Lung (tissue), 11 donors: ENCODE measurements at regions not wholly inside any gene's neighbourhood (a gene's known extent, or its start where the extent isn't known, plus 50 kb on each side); places are given as distances from the start of the nearest gene placed in this dataset.

Experiments used
- ATAC-seq: fragments of 200-7000 bp; cut with Tn5 transposase; one replicate; pipeline ENCODE4 v1.9.1; 2020; ENCODE audit warnings: moderate number of reproducible peaks; ENCODE audit not compliant: insufficient read depth, low FRiP score
- DNase-seq, 3 donors: peaks; one replicate each; pipeline ENCODE4 v3.0.0-alpha.2; 2013 to 2017
- H3K27ac ChIP-seq, 2 donors: one replicate each; pipeline ENCODE4 v1.5.1; 2013; ENCODE audit warnings: mild to moderate bottlenecking in 2 of 2, moderate library complexity in 2 of 2, control low read depth in 1 of 2, inconsistent platforms in 1 of 2, low read depth in 1 of 2, low read length in 1 of 2
- H3K27me3 ChIP-seq, 3 donors: one replicate each; pipeline ENCODE4 v1.5.1; 2013; ENCODE audit warnings: low read length in 2 of 3; ENCODE audit not compliant: control insufficient read depth in 3 of 3, insufficient read depth in 3 of 3
- H3K36me3 ChIP-seq, 4 donors: one replicate each; pipeline ENCODE4 v1.5.1; 2013; ENCODE audit warnings: low read length in 4 of 4, mild to moderate bottlenecking in 1 of 4, moderate library complexity in 1 of 4; ENCODE audit not compliant: control insufficient read depth in 4 of 4, insufficient read depth in 4 of 4
- H3K4me1 ChIP-seq, 5 donors: one replicate each; pipeline ENCODE4 v1.5.1; 2013; ENCODE audit warnings: low read length in 5 of 5, mild to moderate bottlenecking in 2 of 5, moderate library complexity in 1 of 5; ENCODE audit not compliant: control insufficient read depth in 5 of 5, insufficient read depth in 5 of 5
- H3K4me3 ChIP-seq: one replicate; pipeline ENCODE4 v1.5.1; 2013; ENCODE audit warnings: mild to moderate bottlenecking, control low read depth, moderate library complexity
- H3K9ac ChIP-seq, 2 donors: one replicate each; pipeline ENCODE4 v1.5.1; 2013; ENCODE audit warnings: low read length in 2 of 2, control low read depth in 1 of 2; ENCODE audit not compliant: insufficient read depth in 1 of 2
- H3K9me3 ChIP-seq, 4 donors: one replicate each; pipeline ENCODE4 v1.5.1; 2013; ENCODE audit warnings: low read length in 3 of 4, mild to moderate bottlenecking in 1 of 4, moderate library complexity in 1 of 4; ENCODE audit not compliant: control insufficient read depth in 4 of 4, insufficient read depth in 3 of 4
- WGBS, 2 donors: extraction: QIAGEN DNeasy Blood & Tissue Kit; methylation state at CpG; one replicate each; pipeline ENCODE4 v1.1.7; 2013; 5-methylcytosine and 5-hydroxymethylcytosine counted together
- TF ChIP-seq, protein P1 (sequence below): IDR thresholded peaks from 2 replicates; pipeline ENCODE4 v1.5.1; 2012; ENCODE audit warnings: mild to moderate bottlenecking; ENCODE audit errors: control extremely low read depth, extremely low read depth
- donor health status: control.
- donor health status: control.
- donor health status: Bipolar disorder and iron deficiency.
- donor health status: healthy.
- donor health status: DM: yes; HTN: yes; CAD: no.

DNA sequence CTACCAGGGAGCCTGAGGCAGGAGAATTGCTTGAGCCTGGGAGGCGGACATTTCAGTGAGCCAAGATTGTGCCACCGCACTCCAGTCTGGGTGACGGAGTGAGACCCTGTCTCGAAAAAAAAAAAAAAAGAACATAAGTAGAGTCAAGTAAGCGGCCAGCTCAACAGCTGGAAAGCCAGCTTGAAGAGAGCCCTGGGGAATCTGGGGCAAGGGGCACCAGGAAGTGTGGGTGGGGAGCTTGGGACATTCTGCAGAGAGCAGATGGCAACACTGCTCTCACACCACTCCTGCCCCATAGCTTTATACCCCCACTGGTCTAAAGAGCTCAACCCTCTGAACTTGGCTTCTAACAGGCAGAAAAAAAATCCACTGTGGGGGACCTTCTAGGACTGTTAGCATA lies 505.6 kb downstream of the BUD13 start:
- Histone ChIP-seq H3K9ac (no peak overlapping the region), H3K27me3 (peaks cover 0 to 9% (median 2%) of the 10 kb centered on the region in 3 donors), H3K4me1 (peaks cover 0 to 3% (median 0%) of the 10 kb centered on the region in 5 donors), H3K36me3 (no peaks in the 10 kb centered on the region), H3K4me3 (no peak overlapping the region), H3K27ac (no peak overlapping the region), H3K9me3 (peaks cover 0 to 3% (median 0%) of the 10 kb centered on the region in 4 donors)
- TF ChIP-seq, protein P1, sequence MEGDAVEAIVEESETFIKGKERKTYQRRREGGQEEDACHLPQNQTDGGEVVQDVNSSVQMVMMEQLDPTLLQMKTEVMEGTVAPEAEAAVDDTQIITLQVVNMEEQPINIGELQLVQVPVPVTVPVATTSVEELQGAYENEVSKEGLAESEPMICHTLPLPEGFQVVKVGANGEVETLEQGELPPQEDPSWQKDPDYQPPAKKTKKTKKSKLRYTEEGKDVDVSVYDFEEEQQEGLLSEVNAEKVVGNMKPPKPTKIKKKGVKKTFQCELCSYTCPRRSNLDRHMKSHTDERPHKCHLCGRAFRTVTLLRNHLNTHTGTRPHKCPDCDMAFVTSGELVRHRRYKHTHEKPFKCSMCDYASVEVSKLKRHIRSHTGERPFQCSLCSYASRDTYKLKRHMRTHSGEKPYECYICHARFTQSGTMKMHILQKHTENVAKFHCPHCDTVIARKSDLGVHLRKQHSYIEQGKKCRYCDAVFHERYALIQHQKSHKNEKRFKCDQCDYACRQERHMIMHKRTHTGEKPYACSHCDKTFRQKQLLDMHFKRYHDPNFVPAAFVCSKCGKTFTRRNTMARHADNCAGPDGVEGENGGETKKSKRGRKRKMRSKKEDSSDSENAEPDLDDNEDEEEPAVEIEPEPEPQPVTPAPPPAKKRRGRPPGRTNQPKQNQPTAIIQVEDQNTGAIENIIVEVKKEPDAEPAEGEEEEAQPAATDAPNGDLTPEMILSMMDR, result no peak
- peak in 2 of 3 donors; percentile 20 to 27 for DNase-seq
- WGBS, 2 donors, result 70 to 95% methylated on average over 5 of the region's 5 CpGs
- ATAC-seq, result no peak

DNA sequence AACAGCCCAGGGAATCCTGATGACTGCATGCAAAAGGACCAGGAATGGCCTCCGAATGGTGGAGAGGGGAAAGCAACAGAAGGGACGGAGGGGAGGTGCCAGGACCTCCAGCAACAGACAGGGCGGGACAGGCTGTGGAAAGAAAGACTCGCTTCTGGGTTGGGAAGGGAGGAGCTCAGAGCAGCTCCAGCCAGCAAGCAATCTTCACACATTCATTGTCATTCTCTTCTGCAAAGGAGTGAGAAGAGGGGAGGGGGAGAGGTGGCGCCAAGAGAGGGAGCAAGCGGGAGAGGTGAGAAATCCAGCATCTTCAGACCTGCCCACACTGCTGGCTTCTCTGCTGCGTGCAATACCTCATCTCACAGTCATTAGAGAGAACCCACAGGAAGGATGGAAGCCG lies 509.0 kb downstream of the BUD13 start:
- no peak overlapping the region for H3K9ac ChIP-seq
- H3K36me3 ChIP-seq, result no peaks in the 10 kb centered on the region
- no peak for ATAC-seq
- H3K4me1 ChIP-seq, result peaks cover 0 to 3% (median 0%) of the 10 kb centered on the region in 5 donors
- peaks cover 0 to 2% (median 0%) of the 10 kb centered on the region in 4 donors for H3K9me3 ChIP-seq
- TF ChIP-seq, protein P1, result no peak
- DNase-seq, result no peak
- no peak overlapping the region for H3K27ac ChIP-seq
- WGBS, 2 donors, result 58 to 74% methylated on average over 8 of the region's 8 CpGs
- peaks cover 0 to 6% (median 2%) of the 10 kb centered on the region in 3 donors for H3K27me3 ChIP-seq
- H3K4me3 ChIP-seq, result no peak overlapping the region

DNA sequence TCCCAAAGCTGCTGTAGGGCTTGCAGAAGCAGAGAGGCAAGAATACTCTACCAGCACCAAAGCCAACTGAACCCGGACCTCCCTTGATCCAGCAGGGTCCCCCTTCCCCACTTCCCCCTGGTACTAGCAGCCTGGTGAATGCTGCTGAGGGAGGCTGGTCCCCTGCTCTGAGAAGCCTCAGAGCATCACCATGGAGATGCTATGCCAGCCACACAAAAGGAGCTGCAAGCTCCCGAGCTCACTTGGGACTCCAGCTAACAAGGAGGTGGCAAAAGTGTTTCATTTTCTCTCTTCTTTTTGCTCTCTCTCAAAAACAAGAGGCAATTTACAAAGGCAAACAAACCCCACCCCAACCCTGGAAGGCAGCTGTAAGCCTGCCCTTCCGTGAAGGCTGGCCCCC lies 509.8 kb downstream of the BUD13 start:
- H3K4me1 ChIP-seq, result peaks cover 0 to 3% (median 0%) of the 10 kb centered on the region in 5 donors
- peaks cover 0 to 6% (median 2%) of the 10 kb centered on the region in 3 donors for H3K27me3 ChIP-seq
- peaks cover 0 to 2% (median 0%) of the 10 kb centered on the region in 4 donors for H3K9me3 ChIP-seq
- 38 to 40% methylated on average over 3 of the region's 3 CpGs for WGBS, 2 donors
- no peak overlapping the region for H3K27ac ChIP-seq
- no peak overlapping the region for H3K9ac ChIP-seq
- TF ChIP-seq, protein P1, result no peak
- DNase-seq (no peak), ATAC-seq (no peak)
- no peak overlapping the region for H3K4me3 ChIP-seq
- H3K36me3 ChIP-seq, result no peaks in the 10 kb centered on the region

DNA sequence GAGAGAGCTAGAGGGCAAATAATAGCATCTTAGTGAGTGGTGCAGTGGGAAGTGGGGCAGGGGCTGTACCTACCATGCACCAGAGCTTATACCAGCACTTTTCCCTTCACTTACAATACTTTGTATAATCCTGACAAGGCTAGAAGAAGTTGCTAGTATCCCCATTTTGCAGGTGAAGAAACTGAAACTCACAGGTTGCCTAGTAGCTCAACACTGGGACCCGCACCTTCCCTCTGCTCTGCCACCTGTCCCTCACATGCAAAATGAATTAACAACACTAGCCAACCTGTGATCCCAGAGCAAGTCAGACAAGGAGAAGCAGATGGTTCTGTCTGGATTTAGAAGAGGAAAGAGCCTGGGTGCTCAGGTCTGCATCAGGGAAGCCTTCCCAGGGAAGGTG lies 510.4 kb downstream of the BUD13 start:
- H3K4me3 ChIP-seq, result no peak overlapping the region
- WGBS, 2 donors, result 89 to 94% methylated on average over 1 of the region's 1 CpG
- TF ChIP-seq, protein P1, result no peak
- peaks cover 0 to 3% (median 0%) of the 10 kb centered on the region in 5 donors for H3K4me1 ChIP-seq
- no peak for ATAC-seq
- no peaks in the 10 kb centered on the region for H3K36me3 ChIP-seq
- no peak overlapping the region for H3K9ac ChIP-seq
- no peak for DNase-seq
- no peak overlapping the region for H3K27ac ChIP-seq
- H3K9me3 ChIP-seq, result peaks cover 0 to 2% (median 0%) of the 10 kb centered on the region in 4 donors
- H3K27me3 ChIP-seq, result peaks cover 0 to 6% (median 3%) of the 10 kb centered on the region in 3 donors
